Astrocyte (in vitro differentiated cells and primary cell): ENCODE measurements at regions not wholly inside any gene's neighbourhood (a gene's known extent, or its start where the extent isn't known, plus 50 kb on each side); places are given as distances from the start of the nearest gene placed in this dataset.

Experiments
- DNase-seq: peaks from one replicate; pipeline ENCODE4 v3.0.0-alpha.2; 2010; ENCODE audit warnings: low read depth
- FAIRE-seq: peaks from 2 replicates; lab custom pipeline; 2011; peaks lifted over from hg19 to GRCh38; lab: Jason Lieb, UNC
- H2AFZ ChIP-seq: 2 replicates; pipeline ENCODE4 v1.6.0; 2012; ENCODE audit warnings: low read depth, low read length, inconsistent platforms
- H3K27ac ChIP-seq: 2 replicates; pipeline ENCODE4 v1.5.1; 2011; ENCODE audit warnings: low read depth, low read length, inconsistent platforms
- H3K27me3 ChIP-seq: 2 replicates; pipeline ENCODE4 v1.6.0; 2011; ENCODE audit warnings: low read length, inconsistent platforms; ENCODE audit not compliant: insufficient read depth
- H3K36me3 ChIP-seq: 2 replicates; pipeline ENCODE4 v1.5.1; 2011; ENCODE audit warnings: low read length, inconsistent platforms; ENCODE audit not compliant: insufficient read depth
- H3K4me1 ChIP-seq: 2 replicates; pipeline ENCODE4 v1.5.1; 2011; ENCODE audit warnings: low read length, inconsistent platforms; ENCODE audit not compliant: insufficient read depth
- H3K4me2 ChIP-seq: 2 replicates; pipeline ENCODE4 v1.6.0; 2012; ENCODE audit warnings: low read length, inconsistent platforms
- H3K4me3 ChIP-seq: 2 replicates; pipeline ENCODE4 v1.5.1; 2011; ENCODE audit warnings: low read depth, mild to moderate bottlenecking, low read length, inconsistent platforms; ENCODE audit not compliant: insufficient read depth
- H3K79me2 ChIP-seq: 2 replicates; pipeline ENCODE4 v1.6.0; 2012; ENCODE audit warnings: mild to moderate bottlenecking, low read length, inconsistent platforms; ENCODE audit not compliant: insufficient read depth
- H3K9ac ChIP-seq: 2 replicates; pipeline ENCODE4 v1.6.0; 2012; ENCODE audit warnings: mild to moderate bottlenecking, low read length, inconsistent platforms
- H3K9me3 ChIP-seq: 2 replicates; pipeline ENCODE4 v1.5.1; 2012; ENCODE audit warnings: low read depth, mild to moderate bottlenecking, low read length, inconsistent platforms; ENCODE audit not compliant: insufficient read depth
- H4K20me1 ChIP-seq: 2 replicates; pipeline ENCODE4 v1.6.0; 2012; ENCODE audit warnings: low read length, inconsistent platforms; ENCODE audit not compliant: insufficient read depth
- H3K27ac Mint-ChIP-seq: one replicate; pipeline ENCODE4 v1.8.0; 2021; ENCODE audit warnings: mild to moderate bottlenecking, mixed read lengths; ENCODE audit not compliant: unreplicated experiment
- H3K27me3 Mint-ChIP-seq: one replicate; pipeline ENCODE4 v1.8.0; 2021; ENCODE audit warnings: low read depth, mixed read lengths; ENCODE audit not compliant: unreplicated experiment
- H3K36me3 Mint-ChIP-seq: one replicate; pipeline ENCODE4 v1.8.0; 2021; ENCODE audit warnings: low read depth, mixed read lengths; ENCODE audit not compliant: unreplicated experiment
- H3K4me1 Mint-ChIP-seq: one replicate; pipeline ENCODE4 v1.8.0; 2021; ENCODE audit warnings: low read depth, mixed read lengths; ENCODE audit not compliant: unreplicated experiment
- H3K4me3 Mint-ChIP-seq: one replicate; pipeline ENCODE4 v1.8.0; 2021; ENCODE audit warnings: mild to moderate bottlenecking, moderate library complexity, mixed read lengths; ENCODE audit not compliant: unreplicated experiment
- H3K9me3 Mint-ChIP-seq: one replicate; pipeline ENCODE4 v1.8.0; 2021; ENCODE audit warnings: mild to moderate bottlenecking, mixed read lengths; ENCODE audit not compliant: unreplicated experiment
- EZH2 ChIP-seq: IDR thresholded peaks from 2 replicates; pipeline ENCODE4 v1.6.1; 2012; ENCODE audit warnings: mild to moderate bottlenecking, low read length, inconsistent platforms; ENCODE audit not compliant: insufficient read depth
- TF ChIP-seq, protein P1 (sequence below): IDR thresholded peaks from 2 replicates; pipeline ENCODE4 v1.5.1; 2011; ENCODE audit warnings: low read depth, mild to moderate bottlenecking, inconsistent platforms, low read length, moderate library complexity; ENCODE audit not compliant: insufficient read depth

DNA sequence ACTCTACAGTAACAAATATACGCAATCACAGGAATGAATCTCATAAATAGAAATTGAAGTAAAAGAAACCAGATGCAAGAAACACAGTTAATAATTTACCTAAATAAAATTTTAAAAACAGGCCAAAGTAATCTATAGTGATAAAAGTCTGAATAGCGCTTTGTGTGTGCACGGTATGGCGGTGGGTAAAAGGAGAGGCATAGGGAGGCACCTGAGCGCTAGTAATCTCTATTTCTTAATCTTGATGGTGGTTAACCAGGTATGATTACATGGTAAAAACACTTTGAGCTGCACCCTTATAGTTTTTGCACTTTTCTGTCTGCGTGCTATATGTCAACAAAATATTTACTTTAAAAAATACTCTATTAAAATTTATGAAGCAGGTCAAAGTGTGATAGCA, 198.1 kb upstream of the SATB1 start:
- H3K4me2 ChIP-seq = no peak overlapping the region
- H2AFZ ChIP-seq = no peak overlapping the region
- H3K79me2 ChIP-seq = no peaks in the 10 kb centered on the region
- no peaks in the 10 kb centered on the region for H3K36me3 Mint-ChIP-seq
- no peaks in the 10 kb centered on the region for H3K27me3 Mint-ChIP-seq
- no peak overlapping the region for H3K4me3 ChIP-seq
- TF ChIP-seq, protein P1, sequence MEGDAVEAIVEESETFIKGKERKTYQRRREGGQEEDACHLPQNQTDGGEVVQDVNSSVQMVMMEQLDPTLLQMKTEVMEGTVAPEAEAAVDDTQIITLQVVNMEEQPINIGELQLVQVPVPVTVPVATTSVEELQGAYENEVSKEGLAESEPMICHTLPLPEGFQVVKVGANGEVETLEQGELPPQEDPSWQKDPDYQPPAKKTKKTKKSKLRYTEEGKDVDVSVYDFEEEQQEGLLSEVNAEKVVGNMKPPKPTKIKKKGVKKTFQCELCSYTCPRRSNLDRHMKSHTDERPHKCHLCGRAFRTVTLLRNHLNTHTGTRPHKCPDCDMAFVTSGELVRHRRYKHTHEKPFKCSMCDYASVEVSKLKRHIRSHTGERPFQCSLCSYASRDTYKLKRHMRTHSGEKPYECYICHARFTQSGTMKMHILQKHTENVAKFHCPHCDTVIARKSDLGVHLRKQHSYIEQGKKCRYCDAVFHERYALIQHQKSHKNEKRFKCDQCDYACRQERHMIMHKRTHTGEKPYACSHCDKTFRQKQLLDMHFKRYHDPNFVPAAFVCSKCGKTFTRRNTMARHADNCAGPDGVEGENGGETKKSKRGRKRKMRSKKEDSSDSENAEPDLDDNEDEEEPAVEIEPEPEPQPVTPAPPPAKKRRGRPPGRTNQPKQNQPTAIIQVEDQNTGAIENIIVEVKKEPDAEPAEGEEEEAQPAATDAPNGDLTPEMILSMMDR = no peak
- no peak for TF ChIP-seq EZH2
- no peaks in the 10 kb centered on the region for H3K27me3 ChIP-seq
- no peaks in the 10 kb centered on the region for H3K9me3 ChIP-seq
- DNase-seq (no peak), FAIRE-seq (no peak)
- no peaks in the 10 kb centered on the region for H4K20me1 ChIP-seq
- H3K4me3 Mint-ChIP-seq = no peak overlapping the region
- H3K36me3 ChIP-seq = no peaks in the 10 kb centered on the region
- H3K4me1 Mint-ChIP-seq = no peaks in the 10 kb centered on the region
- no peak overlapping the region for H3K9ac ChIP-seq
- no peak overlapping the region for H3K27ac ChIP-seq
- no peaks in the 10 kb centered on the region for H3K4me1 ChIP-seq
- H3K27ac Mint-ChIP-seq = no peak overlapping the region
- no peaks in the 10 kb centered on the region for H3K9me3 Mint-ChIP-seq

DNA sequence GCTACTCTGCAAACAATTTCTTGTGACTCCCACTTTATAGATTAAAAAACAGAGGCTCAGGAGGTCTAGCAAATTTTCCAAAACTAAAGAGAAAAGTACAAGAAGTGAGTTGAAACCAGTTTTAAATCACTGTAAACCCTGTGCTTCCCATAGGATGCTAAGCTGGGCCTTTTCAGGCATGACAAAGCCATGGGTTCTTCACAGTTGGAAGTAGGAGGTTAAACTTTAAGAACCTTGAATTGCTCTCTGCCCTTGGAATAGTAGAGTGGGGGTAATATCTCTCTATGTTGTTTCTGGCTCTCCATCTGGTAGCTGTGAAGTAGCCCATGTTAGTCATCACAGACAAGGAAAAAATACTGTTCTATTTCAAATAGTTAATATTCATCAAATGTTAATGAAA, 193.6 kb upstream of the SATB1 start:
- no peak for DNase-seq
- Histone ChIP-seq H3K27ac (no peak overlapping the region), H3K27me3 (no peaks in the 10 kb centered on the region), H3K4me1 (no peaks in the 10 kb centered on the region), H3K4me3 (no peak overlapping the region), H3K4me2 (no peak overlapping the region), H3K9ac (no peak overlapping the region), H3K79me2 (no peaks in the 10 kb centered on the region), H4K20me1 (no peaks in the 10 kb centered on the region), H3K36me3 (no peaks in the 10 kb centered on the region), H2AFZ (no peak overlapping the region), H3K9me3 (no peaks in the 10 kb centered on the region)
- TF ChIP-seq EZH2 = no peak
- TF ChIP-seq, protein P1 = no peak
- H3K4me1 Mint-ChIP-seq = no peaks in the 10 kb centered on the region
- no peak overlapping the region for H3K27ac Mint-ChIP-seq
- FAIRE-seq = no peak
- H3K27me3 Mint-ChIP-seq = no peaks in the 10 kb centered on the region
- no peak overlapping the region for H3K4me3 Mint-ChIP-seq
- no peaks in the 10 kb centered on the region for H3K9me3 Mint-ChIP-seq
- H3K36me3 Mint-ChIP-seq = no peaks in the 10 kb centered on the region

DNA sequence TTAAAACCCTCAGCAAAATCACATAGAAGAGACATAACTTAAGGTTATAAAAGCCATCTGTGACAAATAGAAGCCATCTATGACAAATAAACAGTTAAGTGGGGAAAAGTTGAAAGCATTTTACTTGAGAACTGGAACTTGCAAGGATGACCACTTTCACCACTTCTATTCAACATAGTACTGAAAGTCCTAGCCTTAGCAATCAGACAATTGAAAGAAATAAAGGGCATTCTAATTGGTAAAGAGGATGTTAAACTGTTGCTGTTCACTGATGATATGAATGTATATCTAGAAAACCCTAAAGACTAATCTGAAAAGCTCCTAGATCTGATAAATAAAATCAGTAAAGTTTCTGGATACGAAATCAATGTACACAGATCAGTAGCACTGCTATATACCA, 186.9 kb upstream of the SATB1 start:
- no peaks in the 10 kb centered on the region for H3K79me2 ChIP-seq
- FAIRE-seq (no peak), DNase-seq (no peak)
- H3K9ac ChIP-seq = no peak overlapping the region
- no peaks in the 10 kb centered on the region for H3K4me1 ChIP-seq
- Mint-ChIP-seq H3K4me1 (no peaks in the 10 kb centered on the region), H3K27me3 (no peaks in the 10 kb centered on the region), H3K9me3 (peaks cover 6% of the 10 kb centered on the region), H3K4me3 (no peak overlapping the region), H3K36me3 (no peaks in the 10 kb centered on the region), H3K27ac (no peak overlapping the region)
- no peaks in the 10 kb centered on the region for H4K20me1 ChIP-seq
- no peaks in the 10 kb centered on the region for H3K27me3 ChIP-seq
- no peak for TF ChIP-seq EZH2
- TF ChIP-seq, protein P1 = no peak
- no peak overlapping the region for H3K4me2 ChIP-seq
- H3K27ac ChIP-seq = no peak overlapping the region
- no peak overlapping the region for H2AFZ ChIP-seq
- no peak overlapping the region for H3K4me3 ChIP-seq
- H3K36me3 ChIP-seq = no peaks in the 10 kb centered on the region
- H3K9me3 ChIP-seq = peaks cover 2% of the 10 kb centered on the region
